ENCODE measurements at regions not wholly inside any gene's neighbourhood (a gene's known extent, or its start where the extent isn't known, plus 50 kb on each side); places are given as distances from the start of the nearest gene placed in this dataset.

DNA sequence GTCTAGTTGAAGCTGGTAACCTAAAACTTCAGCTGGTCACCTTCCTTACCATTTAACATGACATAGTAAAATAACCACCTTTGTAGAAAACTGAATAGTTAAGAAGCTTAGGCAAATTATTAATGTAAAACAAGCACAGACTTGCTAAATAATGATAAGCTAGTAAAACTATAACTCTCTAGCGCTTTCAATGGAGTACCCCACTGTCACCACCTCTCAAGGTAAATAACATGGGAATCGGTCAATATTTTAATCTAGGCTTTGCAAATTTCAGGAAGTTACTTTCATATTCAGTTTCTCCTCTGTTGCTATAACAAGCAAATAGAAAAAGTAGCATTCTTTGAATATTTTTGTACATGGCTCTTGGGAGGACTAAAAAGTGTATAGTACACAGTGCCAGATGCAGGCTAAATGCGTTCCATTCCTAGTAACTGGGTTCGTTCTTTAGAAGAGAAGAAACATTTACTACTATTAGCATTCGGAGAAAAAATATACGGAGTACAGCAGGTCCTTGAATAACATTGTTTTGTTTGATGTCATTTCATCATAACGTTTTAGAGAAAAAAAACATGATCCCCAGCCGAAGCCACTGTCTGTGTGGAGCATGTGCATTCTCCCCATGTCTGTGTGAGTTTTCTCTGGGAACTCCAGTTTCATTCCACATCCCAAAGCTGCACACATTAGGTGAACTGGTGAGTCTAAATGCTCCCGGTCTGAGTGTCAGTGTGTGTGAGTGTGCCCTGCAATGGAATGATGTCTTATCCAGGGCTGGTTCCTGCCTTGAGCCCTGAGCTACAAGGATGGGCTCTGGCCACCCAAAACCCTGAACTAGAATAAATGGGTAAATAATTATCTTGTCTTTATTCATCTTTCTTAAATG is 52.5 kb downstream of the EPRS1 start:
- no peak for ATAC-seq
- WGBS (ENCODE audit: insufficient coverage), result 97% methylated on average over 9 of the region's 9 CpGs
- Histone ChIP-seq H3K4me1 (ENCODE audit: control insufficient read depth, insufficient read depth, low read length) (no peaks in the 10 kb centered on the region), H3K36me3 (ENCODE audit: control insufficient read depth, insufficient read depth, low read length) (peaks cover 36% of the 10 kb centered on the region), H3K4me3 (ENCODE audit: low read length) (no peak overlapping the region), H3K9me3 (ENCODE audit: control insufficient read depth, insufficient read depth, low read length) (no peaks in the 10 kb centered on the region), H3K27me3 (ENCODE audit: control insufficient read depth, insufficient read depth, low read length) (no peaks in the 10 kb centered on the region), H3K27ac (ENCODE audit: low read length) (no peak overlapping the region)
- Mint-ChIP-seq H3K27ac (no peak overlapping the region), H3K4me1 (no peaks in the 10 kb centered on the region), H3K9me3 (no peaks in the 10 kb centered on the region), H3K36me3 (peaks cover 10% of the 10 kb centered on the region), H3K27me3 (ENCODE audit: low read depth in 2 of 2) (no peaks in the 10 kb centered on the region), H3K4me3 (no peak overlapping the region)
- TF ChIP-seq, protein P1, sequence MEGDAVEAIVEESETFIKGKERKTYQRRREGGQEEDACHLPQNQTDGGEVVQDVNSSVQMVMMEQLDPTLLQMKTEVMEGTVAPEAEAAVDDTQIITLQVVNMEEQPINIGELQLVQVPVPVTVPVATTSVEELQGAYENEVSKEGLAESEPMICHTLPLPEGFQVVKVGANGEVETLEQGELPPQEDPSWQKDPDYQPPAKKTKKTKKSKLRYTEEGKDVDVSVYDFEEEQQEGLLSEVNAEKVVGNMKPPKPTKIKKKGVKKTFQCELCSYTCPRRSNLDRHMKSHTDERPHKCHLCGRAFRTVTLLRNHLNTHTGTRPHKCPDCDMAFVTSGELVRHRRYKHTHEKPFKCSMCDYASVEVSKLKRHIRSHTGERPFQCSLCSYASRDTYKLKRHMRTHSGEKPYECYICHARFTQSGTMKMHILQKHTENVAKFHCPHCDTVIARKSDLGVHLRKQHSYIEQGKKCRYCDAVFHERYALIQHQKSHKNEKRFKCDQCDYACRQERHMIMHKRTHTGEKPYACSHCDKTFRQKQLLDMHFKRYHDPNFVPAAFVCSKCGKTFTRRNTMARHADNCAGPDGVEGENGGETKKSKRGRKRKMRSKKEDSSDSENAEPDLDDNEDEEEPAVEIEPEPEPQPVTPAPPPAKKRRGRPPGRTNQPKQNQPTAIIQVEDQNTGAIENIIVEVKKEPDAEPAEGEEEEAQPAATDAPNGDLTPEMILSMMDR (IDR thresholded peaks at IDR 0.05), result no peak
- no peak for DNase-seq
- intact Hi-C loops (cut with micrococcal nuclease), result no loop called here

DNA sequence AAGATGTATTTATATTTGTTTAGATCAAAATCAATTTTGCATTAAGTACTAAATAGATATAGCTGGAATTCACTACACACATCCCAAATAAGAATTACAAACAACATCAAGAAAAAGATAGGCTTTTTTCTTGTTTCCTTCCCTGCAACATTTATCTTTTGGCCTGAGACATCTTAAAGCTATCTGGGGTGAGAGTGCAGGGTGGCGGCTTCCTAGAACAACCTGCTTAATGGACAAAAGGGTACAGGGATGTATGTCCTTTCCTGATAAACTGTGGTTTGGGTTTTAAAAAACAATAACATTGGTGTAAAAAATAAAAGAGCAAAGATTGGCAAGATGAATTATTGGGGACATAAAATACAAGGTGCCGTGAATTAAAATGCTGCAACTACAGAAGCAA is 54.4 kb downstream of the EPRS1 start:
- H3K4me1 ChIP-seq (ENCODE audit: control insufficient read depth, insufficient read depth, low read length), result no peaks in the 10 kb centered on the region
- H3K9me3 ChIP-seq (ENCODE audit: control insufficient read depth, insufficient read depth, low read length), result no peaks in the 10 kb centered on the region
- H3K4me3 ChIP-seq (ENCODE audit: low read length), result no peak overlapping the region
- H3K27me3 ChIP-seq (ENCODE audit: control insufficient read depth, insufficient read depth, low read length), result no peaks in the 10 kb centered on the region
- peaks cover 33% of the 10 kb centered on the region for H3K36me3 ChIP-seq (ENCODE audit: control insufficient read depth, insufficient read depth, low read length)
- H3K27me3 Mint-ChIP-seq (ENCODE audit: low read depth in 2 of 2), result no peaks in the 10 kb centered on the region
- peaks cover 0 to 4% of the 10 kb centered on the region in 2 donors for H3K4me1 Mint-ChIP-seq
- H3K36me3 Mint-ChIP-seq, result peaks cover 15% of the 10 kb centered on the region
- TF ChIP-seq, protein P1 (IDR thresholded peaks at IDR 0.05), result no peak
- intact Hi-C loops (cut with micrococcal nuclease), result no loop called here
- 100% methylated on average over 1 of the region's 2 CpGs for WGBS (ENCODE audit: insufficient coverage)
- no peaks in the 10 kb centered on the region for H3K9me3 Mint-ChIP-seq
- DNase-seq (no peak), ATAC-seq (no peak)
- no peak overlapping the region for H3K27ac Mint-ChIP-seq
- H3K4me3 Mint-ChIP-seq, result no peak overlapping the region
- H3K27ac ChIP-seq (ENCODE audit: low read length), result no peak overlapping the region

DNA sequence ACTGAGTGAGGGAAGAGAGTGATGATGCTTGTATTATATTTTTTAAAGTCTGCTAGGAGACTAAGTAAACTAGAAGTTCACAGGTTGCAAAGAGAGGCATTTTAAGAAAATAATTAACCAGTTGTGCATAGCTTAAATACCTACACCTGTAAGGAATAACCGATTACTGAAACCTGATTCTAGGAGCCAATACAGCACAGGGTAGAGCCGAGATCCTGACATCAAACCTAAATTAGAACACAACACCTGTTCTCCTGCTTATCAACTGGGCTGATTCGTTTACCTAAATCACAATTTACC is 54.8 kb downstream of the EPRS1 start:
- Histone ChIP-seq H3K36me3 (ENCODE audit: control insufficient read depth, insufficient read depth, low read length) (peaks cover 32% of the 10 kb centered on the region), H3K27ac (ENCODE audit: low read length) (no peak overlapping the region), H3K27me3 (ENCODE audit: control insufficient read depth, insufficient read depth, low read length) (no peaks in the 10 kb centered on the region), H3K9me3 (ENCODE audit: control insufficient read depth, insufficient read depth, low read length) (no peaks in the 10 kb centered on the region), H3K4me3 (ENCODE audit: low read length) (no peak overlapping the region), H3K4me1 (ENCODE audit: control insufficient read depth, insufficient read depth, low read length) (no peaks in the 10 kb centered on the region)
- Mint-ChIP-seq H3K9me3 (no peaks in the 10 kb centered on the region), H3K4me3 (no peak overlapping the region), H3K27me3 (ENCODE audit: low read depth in 2 of 2) (no peaks in the 10 kb centered on the region), H3K4me1 (peaks cover 0 to 4% of the 10 kb centered on the region in 2 donors), H3K36me3 (peaks cover 11% of the 10 kb centered on the region), H3K27ac (no peak overlapping the region)
- TF ChIP-seq, protein P1 (IDR thresholded peaks at IDR 0.05), result no peak
- ATAC-seq, result no peak
- no peak for DNase-seq
- WGBS (ENCODE audit: insufficient coverage), result 67% methylated on average over 3 of the region's 3 CpGs
- intact Hi-C loops (cut with micrococcal nuclease), result no loop called here

Measured in natural killer cell (primary cell).